Spleen (tissue), 7 donors: ENCODE measurements at regions not wholly inside any gene's neighbourhood (a gene's known extent, or its start where the extent isn't known, plus 50 kb on each side); places are given as distances from the start of the nearest gene placed in this dataset.

Experiments used
- POLR2A ChIP-seq, 3 donors: fragments of 450-650 bp; IDR thresholded peaks; one replicate each; pipeline ENCODE4 v1.5.1; 2017; ENCODE audit warnings: antibody characterized with exemption in 3 of 3, mild to moderate bottlenecking in 1 of 3
- TF ChIP-seq, protein P1 (sequence below), 11 experiments: fragments of 200-600 bp in 7 of 11; fragments of 450-650 bp in 4 of 11; sonication (generic) in 4 of 11; IDR thresholded peaks in 8 of 11; conservative IDR thresholded peaks in 3 of 11; 1 replicate in 7 of 11; 2 replicates in 4 of 11; pipeline versions ENCODE4 v1.4.0 to v1.8.0; 2016 to 2021; ENCODE audit warnings: antibody characterized with exemption in 11 of 11, inconsistent platforms in 4 of 11, mild to moderate bottlenecking in 1 of 11
- donor health status: DM: no; HTN: no; CAD: no; lungs with moderate emphysema.
- donor health status: DM: no; HTN: no; CAD: no.
- donor health status: DM: no; HTN: no; CAD: no.

DNA sequence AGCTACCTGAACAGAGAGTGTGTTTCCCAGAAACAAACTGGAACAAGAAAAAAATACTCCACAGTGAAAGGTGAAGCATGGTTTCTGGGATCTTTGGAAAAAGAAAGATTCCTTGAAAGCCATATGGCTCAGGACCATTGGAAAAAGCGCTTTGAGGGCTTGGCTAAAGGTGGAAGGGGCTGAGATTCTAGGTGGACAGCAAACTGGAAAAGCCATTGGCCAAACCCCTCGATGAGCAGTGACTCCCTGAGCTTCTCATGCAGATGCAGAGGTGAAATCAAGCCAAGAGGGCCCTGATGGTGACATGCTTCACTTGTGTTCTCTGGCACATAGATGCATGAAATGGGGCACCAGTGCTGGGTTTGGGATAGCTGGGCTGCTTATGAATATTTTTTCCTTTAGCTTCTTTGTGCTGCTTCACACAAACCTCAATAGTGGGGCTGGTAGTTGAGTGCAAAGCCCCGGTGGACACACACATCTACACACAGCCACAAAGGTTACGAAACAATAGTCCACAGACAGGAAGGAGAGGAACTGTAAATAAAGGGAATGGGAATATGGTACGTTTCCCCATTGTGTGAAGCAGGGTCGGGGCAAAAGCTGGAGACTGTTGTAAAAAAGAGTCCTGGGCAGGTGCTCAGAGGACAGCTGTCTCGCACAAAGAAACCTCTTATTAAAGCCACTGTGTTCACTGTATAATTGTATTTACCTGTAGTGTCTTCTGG, 117.8 kb downstream of the FOXA2 start:
- TF ChIP-seq, protein P1, sequence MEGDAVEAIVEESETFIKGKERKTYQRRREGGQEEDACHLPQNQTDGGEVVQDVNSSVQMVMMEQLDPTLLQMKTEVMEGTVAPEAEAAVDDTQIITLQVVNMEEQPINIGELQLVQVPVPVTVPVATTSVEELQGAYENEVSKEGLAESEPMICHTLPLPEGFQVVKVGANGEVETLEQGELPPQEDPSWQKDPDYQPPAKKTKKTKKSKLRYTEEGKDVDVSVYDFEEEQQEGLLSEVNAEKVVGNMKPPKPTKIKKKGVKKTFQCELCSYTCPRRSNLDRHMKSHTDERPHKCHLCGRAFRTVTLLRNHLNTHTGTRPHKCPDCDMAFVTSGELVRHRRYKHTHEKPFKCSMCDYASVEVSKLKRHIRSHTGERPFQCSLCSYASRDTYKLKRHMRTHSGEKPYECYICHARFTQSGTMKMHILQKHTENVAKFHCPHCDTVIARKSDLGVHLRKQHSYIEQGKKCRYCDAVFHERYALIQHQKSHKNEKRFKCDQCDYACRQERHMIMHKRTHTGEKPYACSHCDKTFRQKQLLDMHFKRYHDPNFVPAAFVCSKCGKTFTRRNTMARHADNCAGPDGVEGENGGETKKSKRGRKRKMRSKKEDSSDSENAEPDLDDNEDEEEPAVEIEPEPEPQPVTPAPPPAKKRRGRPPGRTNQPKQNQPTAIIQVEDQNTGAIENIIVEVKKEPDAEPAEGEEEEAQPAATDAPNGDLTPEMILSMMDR (IDR thresholded peaks at IDR 0.05 in 8 of 11, conservative IDR thresholded peaks at IDR 0.05 in 3 of 11) = no peak
- TF ChIP-seq POLR2A (IDR thresholded peaks at IDR 0.05) = no peak
